ENCODE measurements at regions not wholly inside any gene's neighbourhood (a gene's known extent, or its start where the extent isn't known, plus 50 kb on each side); places are given as distances from the start of the nearest gene placed in this dataset.

DNA sequence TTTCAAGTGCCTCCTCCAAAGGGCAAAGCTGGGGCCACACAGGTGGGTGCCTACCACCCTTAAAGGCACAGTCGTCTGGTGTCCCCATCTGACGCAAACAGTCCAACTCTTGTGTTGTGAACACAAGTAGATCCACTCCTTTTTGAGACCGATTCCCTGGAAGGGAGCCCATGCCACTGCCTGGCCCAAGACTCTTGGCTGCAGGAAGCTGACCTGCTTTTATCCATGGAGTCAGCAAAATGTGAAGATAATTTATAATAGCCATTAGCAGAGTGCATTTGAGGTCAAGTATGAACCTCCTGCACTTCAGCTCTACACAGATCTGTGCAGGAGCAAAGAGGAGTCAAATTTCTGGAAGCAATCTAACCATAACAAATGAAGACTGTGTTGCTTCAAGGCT, 68.5 kb downstream of the ADM start:
- DNase-seq (ENCODE audit: low read depth) = no peak
- TF ChIP-seq, protein P1, sequence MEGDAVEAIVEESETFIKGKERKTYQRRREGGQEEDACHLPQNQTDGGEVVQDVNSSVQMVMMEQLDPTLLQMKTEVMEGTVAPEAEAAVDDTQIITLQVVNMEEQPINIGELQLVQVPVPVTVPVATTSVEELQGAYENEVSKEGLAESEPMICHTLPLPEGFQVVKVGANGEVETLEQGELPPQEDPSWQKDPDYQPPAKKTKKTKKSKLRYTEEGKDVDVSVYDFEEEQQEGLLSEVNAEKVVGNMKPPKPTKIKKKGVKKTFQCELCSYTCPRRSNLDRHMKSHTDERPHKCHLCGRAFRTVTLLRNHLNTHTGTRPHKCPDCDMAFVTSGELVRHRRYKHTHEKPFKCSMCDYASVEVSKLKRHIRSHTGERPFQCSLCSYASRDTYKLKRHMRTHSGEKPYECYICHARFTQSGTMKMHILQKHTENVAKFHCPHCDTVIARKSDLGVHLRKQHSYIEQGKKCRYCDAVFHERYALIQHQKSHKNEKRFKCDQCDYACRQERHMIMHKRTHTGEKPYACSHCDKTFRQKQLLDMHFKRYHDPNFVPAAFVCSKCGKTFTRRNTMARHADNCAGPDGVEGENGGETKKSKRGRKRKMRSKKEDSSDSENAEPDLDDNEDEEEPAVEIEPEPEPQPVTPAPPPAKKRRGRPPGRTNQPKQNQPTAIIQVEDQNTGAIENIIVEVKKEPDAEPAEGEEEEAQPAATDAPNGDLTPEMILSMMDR (IDR thresholded peaks at IDR 0.05; ENCODE audit: low read length, missing control alignments) = no peak
- no peak overlapping the region for H3K4me3 ChIP-seq (replicated peaks; ENCODE audit: low read depth, low read length)

DNA sequence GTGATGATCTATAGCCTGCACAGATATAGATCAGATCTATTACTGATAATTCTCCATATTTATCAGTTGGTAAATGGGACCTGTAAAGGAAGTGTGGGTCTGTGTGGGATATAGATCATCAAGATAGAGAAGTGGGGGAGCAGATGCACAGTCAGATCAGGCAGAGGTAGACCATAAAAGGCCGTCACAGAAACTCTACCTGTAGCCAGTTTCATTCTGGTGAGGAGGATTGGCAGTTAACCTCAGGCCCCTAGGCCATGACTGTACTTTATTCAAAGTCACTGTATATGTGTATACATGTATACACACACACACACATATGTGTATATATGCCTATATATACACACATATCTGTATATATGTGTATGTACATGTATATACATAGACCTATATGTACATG, 69.1 kb downstream of the ADM start:
- no peak for DNase-seq (ENCODE audit: low read depth)
- H3K4me3 ChIP-seq (replicated peaks; ENCODE audit: low read depth, low read length) = no peak overlapping the region
- TF ChIP-seq, protein P1 (IDR thresholded peaks at IDR 0.05; ENCODE audit: low read length, missing control alignments) = no peak

DNA sequence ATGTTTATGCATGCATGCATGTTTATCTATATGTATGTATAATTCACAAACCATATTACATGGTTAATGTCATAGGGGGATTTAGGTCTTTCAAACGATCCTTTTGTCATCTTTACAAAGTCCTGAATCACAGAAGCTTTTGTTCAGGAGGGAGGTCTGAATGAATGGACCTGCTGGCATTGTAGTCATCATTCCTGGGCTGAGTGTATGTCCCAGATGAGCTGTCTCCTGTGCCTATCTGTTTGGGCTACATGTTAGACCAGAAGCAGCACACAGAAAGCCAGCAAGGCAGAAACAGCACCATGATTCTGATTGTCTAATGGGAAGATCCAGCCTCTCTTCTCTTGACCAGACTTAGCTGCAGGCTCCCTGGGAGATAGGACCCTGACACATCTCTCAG, 69.5 kb downstream of the ADM start:
- H3K4me3 ChIP-seq (replicated peaks; ENCODE audit: low read depth, low read length) = no peak overlapping the region
- TF ChIP-seq, protein P1 (IDR thresholded peaks at IDR 0.05; ENCODE audit: low read length, missing control alignments) = no peak
- no peak for DNase-seq (ENCODE audit: low read depth)

DNA sequence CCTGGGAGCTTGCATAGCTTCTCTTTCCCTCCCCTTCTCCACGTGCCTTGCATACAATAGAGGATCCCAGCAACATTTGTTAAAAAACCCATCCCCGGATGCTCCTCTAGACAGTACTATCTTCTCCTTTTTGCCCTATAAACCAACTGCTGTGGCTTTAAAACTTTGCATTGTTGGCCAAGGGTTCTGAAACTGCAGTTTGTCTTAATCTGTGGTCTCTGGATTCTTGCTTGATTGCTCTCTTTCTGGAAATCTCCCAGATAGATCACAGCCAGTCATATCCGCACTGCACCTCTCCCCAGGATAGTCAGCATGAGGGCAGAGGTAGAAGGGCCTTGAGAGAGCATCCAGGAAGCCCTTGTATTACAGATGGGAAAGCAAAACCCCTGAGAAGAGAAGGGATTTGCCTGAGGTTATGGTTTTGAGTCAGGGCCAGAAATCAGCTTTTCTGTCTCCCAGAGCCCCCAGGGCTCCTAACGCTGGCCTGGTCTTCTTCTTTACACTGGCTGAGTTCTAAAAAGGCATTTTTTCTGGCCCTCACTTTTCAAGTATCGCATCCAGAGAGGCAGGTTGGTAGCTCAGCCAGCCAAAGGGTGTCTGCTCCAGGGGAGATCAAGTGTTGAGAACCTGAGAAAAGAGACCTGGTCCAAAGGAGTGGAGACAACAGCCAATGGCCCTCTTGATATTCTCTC, 70.6 kb downstream of the ADM start:
- peak; percentile 58 for DNase-seq (ENCODE audit: low read depth)
- no peak overlapping the region for H3K4me3 ChIP-seq (replicated peaks; ENCODE audit: low read depth, low read length)
- TF ChIP-seq, protein P1 (IDR thresholded peaks at IDR 0.05; ENCODE audit: low read length, missing control alignments) = no peak

DNA sequence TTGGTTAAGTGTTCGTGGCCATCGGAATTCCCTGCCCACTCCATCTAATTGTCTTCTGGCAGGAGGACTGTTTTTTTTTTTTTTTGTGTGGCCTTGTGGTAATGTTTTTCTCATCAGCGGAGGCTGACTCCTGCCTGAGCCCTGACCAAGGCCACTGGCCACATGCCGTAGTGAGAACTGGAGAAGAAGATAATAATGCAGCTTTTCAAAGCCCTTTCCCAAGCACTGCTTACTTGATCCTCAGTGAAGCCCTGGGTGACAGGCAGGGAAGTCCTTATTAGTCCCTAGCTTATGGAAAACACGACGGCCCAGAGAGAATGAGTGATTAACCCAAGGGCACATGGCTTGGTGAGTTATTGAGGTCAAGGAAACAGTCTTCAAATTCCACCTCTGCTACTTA, 71.2 kb downstream of the ADM start:
- TF ChIP-seq, protein P1 (IDR thresholded peaks at IDR 0.05; ENCODE audit: low read length, missing control alignments) = no peak
- DNase-seq (ENCODE audit: low read depth) = no peak
- no peak overlapping the region for H3K4me3 ChIP-seq (replicated peaks; ENCODE audit: low read depth, low read length)

DNA sequence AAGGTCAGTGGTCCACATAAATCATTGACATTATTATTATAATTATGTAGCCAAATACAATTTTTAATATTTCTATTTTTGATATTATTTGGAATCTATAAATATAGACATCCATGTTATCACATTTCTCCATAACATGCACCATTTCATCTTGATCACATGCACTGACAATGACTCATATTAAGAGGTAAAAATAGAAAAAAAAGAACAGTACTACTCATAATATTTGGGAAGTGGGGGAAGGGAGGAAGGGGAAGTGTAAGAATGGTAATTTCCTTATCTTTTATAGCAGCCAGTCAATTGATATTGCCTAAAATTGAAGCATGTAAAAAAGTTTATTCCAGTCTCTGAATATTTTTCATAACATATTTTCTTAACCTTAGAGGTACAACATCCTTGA, 72.3 kb downstream of the ADM start:
- H3K4me3 ChIP-seq (replicated peaks; ENCODE audit: low read depth, low read length) = no peak overlapping the region
- TF ChIP-seq, protein P1 (IDR thresholded peaks at IDR 0.05; ENCODE audit: low read length, missing control alignments) = no peak
- no peak for DNase-seq (ENCODE audit: low read depth)

DNA sequence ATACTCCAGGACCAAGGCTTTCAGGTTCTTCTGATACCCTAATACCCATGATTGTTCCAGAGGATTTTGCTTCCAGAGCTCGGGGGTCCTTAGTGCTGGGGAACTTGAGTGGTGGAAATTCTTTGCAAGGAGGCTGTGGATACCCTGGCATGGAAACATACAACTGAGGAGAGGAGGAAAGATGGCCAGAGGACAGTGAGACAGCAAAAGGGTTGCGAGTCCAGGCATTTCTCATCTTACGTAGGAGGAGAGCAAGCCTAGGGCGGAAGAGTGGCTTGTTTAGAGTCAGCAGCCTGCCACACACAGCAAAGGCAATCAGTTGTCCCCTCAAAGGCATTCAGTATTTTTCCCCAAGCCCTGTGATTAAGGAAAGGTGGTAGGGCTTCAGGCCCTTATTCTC, 73.5 kb downstream of the ADM start:
- DNase-seq (ENCODE audit: low read depth) = no peak
- TF ChIP-seq, protein P1 (IDR thresholded peaks at IDR 0.05; ENCODE audit: low read length, missing control alignments) = no peak
- H3K4me3 ChIP-seq (replicated peaks; ENCODE audit: low read depth, low read length) = no peak overlapping the region

Data from fibroblast of pulmonary artery (primary cell).